ENCODE measurements at regions not wholly inside any gene's neighbourhood (a gene's known extent, or its start where the extent isn't known, plus 50 kb on each side); places are given as distances from the start of the nearest gene placed in this dataset.

DNA sequence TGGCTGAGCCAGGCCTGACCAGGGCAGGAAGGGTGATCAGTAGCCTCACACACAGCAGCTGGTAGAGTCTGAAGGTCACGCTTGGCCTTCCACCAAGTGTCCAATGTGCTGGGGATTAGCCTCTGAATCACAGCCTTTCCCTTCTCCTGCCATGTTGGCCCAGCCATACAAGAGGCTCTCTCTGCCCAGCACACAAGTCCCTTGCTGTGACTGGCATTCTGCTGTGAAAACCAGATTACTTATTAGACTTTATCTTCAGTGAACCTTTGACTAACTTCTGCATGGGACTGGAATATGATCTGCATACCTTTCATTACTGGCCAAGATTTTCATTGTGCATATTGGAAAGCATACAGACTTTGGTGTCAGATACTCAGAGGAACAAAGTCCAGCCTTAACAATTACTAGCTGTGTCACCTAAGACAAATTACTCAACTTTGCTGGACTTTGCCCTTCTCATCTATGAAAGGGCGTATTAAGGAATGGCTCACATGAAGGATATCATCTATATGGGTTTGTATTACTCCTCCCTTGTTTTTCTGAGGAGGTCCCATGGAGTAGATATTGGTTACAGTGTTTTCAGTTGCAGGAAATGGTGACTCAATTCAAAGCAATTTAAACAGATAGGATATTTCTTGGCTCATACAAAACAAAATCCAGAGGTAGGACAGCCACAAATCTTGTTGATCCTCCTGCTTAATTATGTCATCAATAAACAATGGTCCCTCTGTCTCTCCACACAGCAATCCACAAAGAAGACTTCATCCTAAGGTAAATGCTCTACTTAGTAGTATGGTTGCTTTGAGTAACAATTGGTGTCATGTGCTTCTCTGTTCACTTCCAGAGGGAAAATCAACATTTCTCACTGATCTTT is 99.6 kb downstream of the DYRK2 start:
- TF ChIP-seq, protein P1, sequence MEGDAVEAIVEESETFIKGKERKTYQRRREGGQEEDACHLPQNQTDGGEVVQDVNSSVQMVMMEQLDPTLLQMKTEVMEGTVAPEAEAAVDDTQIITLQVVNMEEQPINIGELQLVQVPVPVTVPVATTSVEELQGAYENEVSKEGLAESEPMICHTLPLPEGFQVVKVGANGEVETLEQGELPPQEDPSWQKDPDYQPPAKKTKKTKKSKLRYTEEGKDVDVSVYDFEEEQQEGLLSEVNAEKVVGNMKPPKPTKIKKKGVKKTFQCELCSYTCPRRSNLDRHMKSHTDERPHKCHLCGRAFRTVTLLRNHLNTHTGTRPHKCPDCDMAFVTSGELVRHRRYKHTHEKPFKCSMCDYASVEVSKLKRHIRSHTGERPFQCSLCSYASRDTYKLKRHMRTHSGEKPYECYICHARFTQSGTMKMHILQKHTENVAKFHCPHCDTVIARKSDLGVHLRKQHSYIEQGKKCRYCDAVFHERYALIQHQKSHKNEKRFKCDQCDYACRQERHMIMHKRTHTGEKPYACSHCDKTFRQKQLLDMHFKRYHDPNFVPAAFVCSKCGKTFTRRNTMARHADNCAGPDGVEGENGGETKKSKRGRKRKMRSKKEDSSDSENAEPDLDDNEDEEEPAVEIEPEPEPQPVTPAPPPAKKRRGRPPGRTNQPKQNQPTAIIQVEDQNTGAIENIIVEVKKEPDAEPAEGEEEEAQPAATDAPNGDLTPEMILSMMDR (IDR thresholded peaks at IDR 0.05; ENCODE audit: low read depth, low read length, poor library complexity, severe bottlenecking) = no peak
- no peak for TF ChIP-seq EZH2phosphoT487 (IDR thresholded peaks at IDR 0.05; ENCODE audit: borderline replicate concordance, low read length)
